HEK293T (cell line): ENCODE measurements at regions not wholly inside any gene's neighbourhood (a gene's known extent, or its start where the extent isn't known, plus 50 kb on each side); places are given as distances from the start of the nearest gene placed in this dataset.

Experiments
- CTCF ChIA-PET: fragments of 350-600 bp; formaldehyde crosslinking; extraction: SDS; loops from one replicate; lab custom pipeline; 2021; ENCODE audit warnings: antibody characterized with exemption, inconsistent platforms; lab: Yijun Ruan, JAX
- POLR2A ChIA-PET: fragments of 350-600 bp; formaldehyde crosslinking; extraction: SDS; loops from one replicate; lab custom pipeline; 2020; ENCODE audit warnings: antibody characterized with exemption, inconsistent platforms; lab: Yijun Ruan, JAX
- DNase-seq: peaks from one replicate; pipeline ENCODE4 v3.0.0; 2012; ENCODE audit warnings: mixed read lengths; ENCODE audit errors: extremely low spot score
- ARNT ChIP-seq: fragments of 450-650 bp; IDR thresholded peaks from 2 replicates; pipeline ENCODE4 v1.6.1; 2017; ENCODE audit warnings: mild to moderate bottlenecking
- BHLHE40 ChIP-seq: fragments of 450-650 bp; IDR thresholded peaks from 2 replicates; pipeline ENCODE4 v1.6.1; 2016; ENCODE audit warnings: mild to moderate bottlenecking, moderate library complexity, borderline replicate concordance
- CTBP1 ChIP-seq: fragments of 450-650 bp; IDR thresholded peaks from 2 replicates; pipeline ENCODE4 v1.6.1; 2016; ENCODE audit warnings: borderline replicate concordance
- ELF4 ChIP-seq: fragments of 450-650 bp; IDR thresholded peaks from 2 replicates; pipeline ENCODE4 v1.6.1; 2017; ENCODE audit warnings: antibody characterized with exemption
- FOXA1 ChIP-seq: fragments of 450-650 bp; IDR thresholded peaks from 2 replicates; pipeline ENCODE4 v1.6.1; 2016; ENCODE audit warnings: mild to moderate bottlenecking
- FOXK2 ChIP-seq: fragments of 450-650 bp; IDR thresholded peaks from 2 replicates; pipeline ENCODE4 v1.6.1; 2016; ENCODE audit warnings: mild to moderate bottlenecking
- FOXM1 ChIP-seq: fragments of 450-650 bp; IDR thresholded peaks from 2 replicates; pipeline ENCODE4 v1.6.1; 2017; ENCODE audit warnings: mild to moderate bottlenecking, borderline replicate concordance
- HDGF ChIP-seq: fragments of 450-650 bp; IDR thresholded peaks from 2 replicates; pipeline ENCODE4 v1.6.1; 2017; ENCODE audit warnings: antibody characterized with exemption, borderline replicate concordance
- L3MBTL2 ChIP-seq: fragments of 450-650 bp; conservative IDR thresholded peaks from 2 replicates; pipeline ENCODE4 v1.6.1; 2016; ENCODE audit warnings: mild to moderate bottlenecking
- LEF1 ChIP-seq: fragments of 450-650 bp; IDR thresholded peaks from 2 replicates; pipeline ENCODE4 v1.6.1; 2017; ENCODE audit warnings: mild to moderate bottlenecking, borderline replicate concordance
- NFRKB ChIP-seq: fragments of 450-650 bp; IDR thresholded peaks from 2 replicates; pipeline ENCODE4 v1.6.1; 2016; ENCODE audit warnings: mild to moderate bottlenecking, moderate library complexity
- SP1 ChIP-seq: fragments of 450-650 bp; IDR thresholded peaks from 2 replicates; pipeline ENCODE4 v1.6.1; 2017
- SUZ12 ChIP-seq: fragments of 450-650 bp; IDR thresholded peaks from 2 replicates; pipeline ENCODE4 v1.6.1; 2016; ENCODE audit warnings: mild to moderate bottlenecking
- TARDBP ChIP-seq: fragments of 450-650 bp; IDR thresholded peaks from 2 replicates; pipeline ENCODE4 v1.6.1; 2016
- ZNF384 ChIP-seq: fragments of 450-650 bp; IDR thresholded peaks from 2 replicates; pipeline ENCODE4 v1.6.1; 2016
- TF ChIP-seq, protein P1 (sequence below): fragments of 450-650 bp; IDR thresholded peaks from 2 replicates; pipeline ENCODE4 v1.6.1; 2016

DNA sequence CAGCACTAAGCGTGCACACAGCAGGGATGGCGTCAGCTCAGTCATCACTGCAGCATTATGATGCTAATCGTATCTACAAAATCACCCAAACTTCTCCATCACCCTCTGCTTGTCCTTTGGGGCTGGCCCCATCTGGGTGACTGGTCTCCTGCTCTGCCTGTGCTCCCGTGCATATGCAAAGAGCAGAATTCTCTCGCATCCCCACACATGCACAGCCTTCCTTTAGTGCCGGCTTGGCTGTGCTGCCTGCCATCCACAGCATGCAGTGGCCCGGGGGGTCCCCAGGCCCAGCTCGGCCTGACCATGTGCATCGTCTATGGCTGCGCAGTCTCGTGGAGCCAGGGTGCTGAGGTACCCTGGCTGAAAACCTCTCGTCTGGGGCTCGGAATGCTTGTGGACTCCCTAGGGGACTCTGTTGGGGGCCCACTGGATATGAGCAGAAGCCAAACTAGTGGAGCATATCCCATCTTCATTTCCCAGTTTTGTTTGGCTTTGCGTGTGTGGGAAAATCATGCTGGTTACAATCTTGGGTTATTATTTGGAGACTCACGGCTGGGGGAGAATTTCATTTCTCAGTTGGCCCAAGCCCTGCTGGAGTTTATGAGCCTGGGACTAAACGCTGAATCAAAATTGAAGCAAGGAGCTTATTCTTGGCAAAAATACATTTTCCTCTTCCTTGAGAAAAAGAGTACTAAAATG is 70.9 kb upstream of the HS6ST1 start:
- TF ChIP-seq FOXA1 (no peak), ARNT (no peak), TARDBP (no peak), L3MBTL2 (no peak), SUZ12 (no peak), CTBP1 (no peak), ZNF384 (no peak), FOXM1 (no peak)
- TF ChIP-seq, protein P1, sequence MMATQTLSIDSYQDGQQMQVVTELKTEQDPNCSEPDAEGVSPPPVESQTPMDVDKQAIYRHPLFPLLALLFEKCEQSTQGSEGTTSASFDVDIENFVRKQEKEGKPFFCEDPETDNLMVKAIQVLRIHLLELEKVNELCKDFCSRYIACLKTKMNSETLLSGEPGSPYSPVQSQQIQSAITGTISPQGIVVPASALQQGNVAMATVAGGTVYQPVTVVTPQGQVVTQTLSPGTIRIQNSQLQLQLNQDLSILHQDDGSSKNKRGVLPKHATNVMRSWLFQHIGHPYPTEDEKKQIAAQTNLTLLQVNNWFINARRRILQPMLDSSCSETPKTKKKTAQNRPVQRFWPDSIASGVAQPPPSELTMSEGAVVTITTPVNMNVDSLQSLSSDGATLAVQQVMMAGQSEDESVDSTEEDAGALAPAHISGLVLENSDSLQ = no peak
- POLR2A ChIA-PET = no interaction called here
- CTCF ChIA-PET = no interaction called here
- no peak for DNase-seq

DNA sequence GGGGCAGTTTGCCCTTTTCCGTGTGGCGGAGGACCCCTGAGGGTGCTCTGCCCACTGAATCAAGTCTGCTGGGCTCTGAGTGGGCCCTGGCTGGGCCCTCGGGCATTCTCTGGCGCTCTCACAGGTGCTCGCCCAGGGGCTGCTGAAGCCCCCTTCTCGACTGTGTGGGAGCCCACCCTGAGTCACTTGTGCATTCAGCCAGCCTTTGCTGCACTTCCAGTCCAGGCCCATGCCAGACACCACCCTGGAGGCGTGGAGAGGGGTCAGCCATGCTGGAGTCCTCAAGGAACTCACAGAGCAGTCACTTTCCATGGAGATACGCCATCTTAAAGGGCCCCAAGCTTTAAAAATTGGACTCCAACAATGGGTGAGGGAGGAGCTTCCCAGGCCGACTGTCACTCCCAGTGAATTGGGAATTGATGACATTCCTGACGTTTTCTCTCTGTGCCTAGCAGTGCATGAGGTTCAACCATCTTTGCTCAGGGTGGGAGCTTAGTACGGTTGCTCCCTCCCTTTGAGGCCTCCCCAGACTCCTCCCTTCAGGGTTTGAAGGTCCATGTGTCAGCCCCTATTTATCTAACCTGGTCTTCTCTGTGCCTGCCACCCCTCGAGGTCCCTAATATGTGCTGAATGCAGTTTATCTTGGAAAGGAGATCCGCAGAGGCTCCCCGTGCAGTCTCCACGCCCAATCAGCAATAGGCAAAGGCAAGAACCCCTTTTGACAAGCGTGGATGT is 71.8 kb upstream of the HS6ST1 start:
- CTCF ChIA-PET = interaction anchor here (0.5 kb wide), 1 partner anchor 175 kb away, joined by 3 read pairs; no protein-coding TSS in a partner anchor

DNA sequence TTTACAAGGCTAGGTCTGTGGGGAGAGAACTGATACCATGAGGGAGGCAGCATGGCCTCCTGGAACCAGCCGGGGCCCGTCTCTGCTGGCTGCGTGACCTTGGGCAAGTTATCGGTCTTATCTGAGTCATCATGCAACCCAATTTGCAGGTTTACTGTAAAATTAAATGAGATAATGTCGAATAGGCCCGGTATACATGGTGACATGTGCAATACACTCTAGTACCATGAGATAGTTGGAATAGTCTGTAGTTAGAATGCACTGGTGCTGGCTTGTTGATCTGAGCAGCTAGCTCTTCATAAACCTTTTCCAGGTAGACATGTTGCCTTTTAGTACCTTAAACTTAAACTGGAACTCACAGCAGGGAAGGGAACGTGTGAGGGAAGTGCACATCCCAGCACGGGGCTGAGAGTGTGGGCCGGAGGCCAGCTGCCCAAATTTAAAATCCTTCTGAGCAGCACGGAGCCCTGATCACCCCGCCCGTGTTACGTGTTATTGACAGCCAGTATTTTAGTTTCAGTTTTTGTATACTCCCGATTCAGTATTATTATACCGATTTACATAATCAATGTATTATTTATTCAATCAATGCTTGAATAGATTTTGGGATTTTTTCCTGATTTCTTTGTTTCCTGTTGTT is 72.4 kb upstream of the HS6ST1 start:
- CTCF ChIA-PET = no interaction called here
- DNase-seq = no peak
- no peak for TF ChIP-seq L3MBTL2
- POLR2A ChIA-PET = no interaction called here

More for the DNA sequence above, 71.8 kb upstream of the HS6ST1 start:
- TF ChIP-seq CTBP1 (no peak), FOXA1 (no peak), HDGF (no peak), NFRKB (no peak), ZNF384 (no peak)
- POLR2A ChIA-PET = no interaction called here
- no peak for DNase-seq

DNA sequence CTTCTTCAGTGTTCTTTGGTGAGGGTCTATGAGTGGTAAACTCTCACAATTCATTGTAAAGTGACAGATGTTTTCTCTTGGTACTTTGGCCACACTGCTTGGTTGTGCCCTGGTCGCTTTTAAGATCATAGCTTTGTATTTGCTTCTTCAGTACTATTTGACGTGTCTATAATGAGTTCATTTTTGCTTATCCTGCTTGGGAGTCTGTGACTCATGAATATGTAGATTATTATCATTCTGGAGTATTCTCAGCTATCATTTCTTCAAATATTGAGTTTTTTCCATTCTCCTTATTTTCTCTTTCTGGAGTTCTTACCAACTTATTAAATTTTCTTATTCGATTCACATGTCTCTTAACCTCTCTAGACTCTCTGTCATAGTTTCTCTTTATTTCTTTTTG is 73.0 kb upstream of the HS6ST1 start:
- no peak for DNase-seq
- ChIA-PET CTCF (no interaction called here), POLR2A (no interaction called here)
- TF ChIP-seq FOXM1 = no peak
- TF ChIP-seq L3MBTL2 = no peak
- TF ChIP-seq NFRKB = no peak
- no peak for TF ChIP-seq SP1
- TF ChIP-seq LEF1 = no peak
- TF ChIP-seq, protein P1 = no peak

DNA sequence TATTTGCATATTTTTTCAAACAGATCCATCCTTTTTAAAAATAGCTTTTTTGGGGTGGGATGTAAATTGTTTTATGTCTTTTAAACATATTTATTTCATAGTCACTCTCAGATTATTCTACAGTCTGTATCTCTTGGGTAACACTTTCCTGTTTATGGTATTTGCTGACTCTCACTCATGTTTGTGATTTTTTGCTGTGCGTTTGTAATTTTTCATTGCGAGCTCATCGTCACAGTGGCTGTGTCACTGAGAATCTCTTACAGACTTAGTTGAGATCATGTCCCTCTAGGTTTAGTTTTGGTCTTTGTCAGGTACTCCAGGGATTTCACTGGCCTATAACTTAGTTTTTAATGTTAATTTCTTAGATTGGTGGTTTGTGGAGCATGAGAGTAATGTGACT is 73.5 kb upstream of the HS6ST1 start:
- ChIA-PET POLR2A (no interaction called here), CTCF (no interaction called here)
- DNase-seq = no peak
- TF ChIP-seq SP1 (no peak), LEF1 (no peak), HDGF (no peak), L3MBTL2 (no peak), FOXM1 (no peak), BHLHE40 (no peak), TARDBP (no peak), ZNF384 (no peak), FOXA1 (no peak), ARNT (no peak), SUZ12 (no peak), ELF4 (no peak), FOXK2 (no peak), CTBP1 (no peak), NFRKB (no peak)
- TF ChIP-seq, protein P1 = no peak

DNA sequence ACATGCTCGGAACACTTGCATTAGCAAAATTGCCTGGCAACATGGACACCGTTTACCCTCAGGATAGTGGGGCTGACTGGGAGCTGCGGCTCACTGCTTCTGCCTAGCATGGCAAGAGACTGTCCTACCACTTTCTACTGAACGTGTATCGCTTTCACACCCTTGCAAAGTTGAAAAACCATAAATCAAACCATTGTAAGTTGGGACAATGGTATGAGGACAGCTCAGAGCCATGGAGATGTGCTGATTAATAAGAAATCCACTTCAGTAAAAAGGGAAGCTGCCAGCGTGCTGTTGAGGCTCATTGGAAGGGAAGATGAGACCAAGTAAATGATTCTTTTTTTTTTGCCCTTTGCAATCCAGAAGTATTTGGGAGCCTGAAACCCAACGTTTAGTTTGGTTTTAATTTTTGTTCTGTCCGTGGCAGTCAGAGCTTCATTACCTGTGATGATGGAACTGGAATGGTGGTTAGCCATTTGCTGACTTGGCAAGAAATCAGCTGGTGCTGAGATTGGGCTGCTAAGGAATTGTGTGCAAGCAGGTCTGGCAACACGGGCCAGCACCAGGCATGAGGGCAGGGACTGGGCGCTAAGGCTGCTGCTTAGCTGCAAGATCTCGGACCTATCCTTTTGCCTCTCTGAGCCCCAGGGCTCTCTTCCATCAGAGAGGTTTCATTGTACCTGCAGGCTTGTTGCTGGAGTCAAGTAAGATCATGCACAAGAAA is 75.5 kb upstream of the HS6ST1 start:
- TF ChIP-seq FOXM1 = no peak
- no peak for TF ChIP-seq NFRKB
- no peak for TF ChIP-seq CTBP1
- TF ChIP-seq LEF1 = no peak
- no peak for TF ChIP-seq FOXA1
- no peak for TF ChIP-seq ZNF384
- TF ChIP-seq SUZ12 = no peak
- TF ChIP-seq BHLHE40 = no peak
- TF ChIP-seq FOXK2 = no peak
- no peak for TF ChIP-seq SP1
- TF ChIP-seq L3MBTL2 = no peak
- TF ChIP-seq, protein P1 = no peak
- no peak for TF ChIP-seq ELF4
- no peak for DNase-seq
- POLR2A ChIA-PET = no interaction called here
- CTCF ChIA-PET = interaction anchor here (0.6 kb wide), 1 partner anchor 16 kb away, joined by 5 read pairs; no protein-coding TSS in a partner anchor
